ENCODE measurements at regions not wholly inside any gene's neighbourhood (a gene's known extent, or its start where the extent isn't known, plus 50 kb on each side); places are given as distances from the start of the nearest gene placed in this dataset.
"Not testable (repeated sequence)": the region's sequence is repeated elsewhere in the genome, so short reads cannot be mapped to it uniquely, and the experiment has no call there.

- no peak for DNase-seq (ENCODE audit: low spot score in 2 of 2)
- intact Hi-C loops (cut with DNase I; ENCODE audit: low total_unique reads), result no loop called here
- no peaks in the 10 kb centered on the region for H3K4me1 ChIP-seq
Observed at GRCh38 chr6:167669870-167670802, 156.6 kb upstream of the AFDN start.

DNA sequence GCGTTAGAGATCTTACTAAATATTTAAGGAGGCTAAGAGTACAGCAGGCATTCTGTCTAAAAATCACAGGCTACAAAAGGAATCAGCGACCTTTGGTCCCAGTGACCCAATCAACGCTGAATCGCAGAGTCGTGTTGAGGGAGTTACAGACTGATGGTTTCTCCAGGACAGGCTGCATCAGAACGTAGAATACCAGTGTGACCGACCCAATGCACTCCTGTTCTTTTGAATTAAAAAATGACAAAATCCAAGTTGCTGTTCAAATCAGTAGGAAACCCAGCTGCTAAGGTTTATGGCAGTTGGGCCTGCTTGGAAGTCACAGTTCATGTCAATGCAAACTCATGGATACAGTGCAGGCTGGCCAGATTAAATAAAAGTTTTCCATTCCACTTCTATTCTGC lies 155.8 kb upstream of the AFDN start:
- TF ChIP-seq POLR2AphosphoS5 (IDR thresholded peaks at IDR 0.05), result no peak
- no peak for TF ChIP-seq POLR2A (IDR thresholded peaks at IDR 0.05)
- TF ChIP-seq CTCF (IDR thresholded peaks at IDR 0.05), result no peak
- DNase-seq (ENCODE audit: low spot score in 2 of 2), result no peak
- no peak overlapping the region for H3K4me3 ChIP-seq
- no peaks in the 10 kb centered on the region for H3K36me3 ChIP-seq
- intact Hi-C loops (cut with DNase I; ENCODE audit: low total_unique reads), result no loop called here
- no peaks in the 10 kb centered on the region for H3K4me1 ChIP-seq
- no peaks in the 10 kb centered on the region for H3K27me3 ChIP-seq
- no peaks in the 10 kb centered on the region for H3K9me3 ChIP-seq
- H3K27ac ChIP-seq, result no peak overlapping the region

More at GRCh38 chr6:167669870-167670802, 156.6 kb upstream of the AFDN start:
- no peaks in the 10 kb centered on the region for H3K36me3 ChIP-seq
- TF ChIP-seq POLR2AphosphoS5 (IDR thresholded peaks at IDR 0.05), result no peak
- TF ChIP-seq CTCF (IDR thresholded peaks at IDR 0.05), result no peak
- TF ChIP-seq POLR2A (IDR thresholded peaks at IDR 0.05), result no peak
- no peaks in the 10 kb centered on the region for H3K9me3 ChIP-seq
- no peaks in the 10 kb centered on the region for H3K27me3 ChIP-seq
- H3K27ac ChIP-seq, result no peak overlapping the region
- no peak overlapping the region for H3K4me3 ChIP-seq

DNA sequence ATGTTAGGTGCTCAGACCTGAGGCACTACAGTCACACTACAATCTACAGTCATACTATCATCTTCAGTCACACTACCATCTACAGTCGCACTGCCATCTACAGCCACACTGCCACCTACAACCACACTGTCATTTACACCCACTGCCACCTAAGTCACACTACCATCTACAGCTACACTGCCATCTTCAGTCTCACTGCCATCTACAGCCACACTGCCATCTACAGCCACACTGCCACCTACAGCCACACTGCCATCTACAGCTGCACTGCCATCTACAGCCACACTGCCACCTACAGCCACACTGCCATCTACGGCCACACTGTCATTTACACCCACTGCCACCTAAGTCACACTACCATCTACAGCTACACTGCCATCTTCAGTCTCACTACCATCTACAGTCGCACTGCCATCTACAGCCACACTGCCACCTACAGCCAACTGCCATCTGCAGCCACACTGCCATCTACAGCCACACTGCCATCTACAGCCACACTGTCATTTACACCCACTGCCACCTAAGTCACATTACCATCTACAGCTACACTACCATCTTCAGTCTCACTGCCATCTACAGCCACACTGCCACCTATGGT lies 155.2 kb upstream of the AFDN start:
- H3K4me3 ChIP-seq; H3K27me3 ChIP-seq; DNase-seq (ENCODE audit: low spot score in 2 of 2); H3K4me1 ChIP-seq; H3K36me3 ChIP-seq; H3K27ac ChIP-seq; intact Hi-C loops (cut with DNase I; ENCODE audit: low total_unique reads); H3K9me3 ChIP-seq: not testable (repeated sequence)

DNA sequence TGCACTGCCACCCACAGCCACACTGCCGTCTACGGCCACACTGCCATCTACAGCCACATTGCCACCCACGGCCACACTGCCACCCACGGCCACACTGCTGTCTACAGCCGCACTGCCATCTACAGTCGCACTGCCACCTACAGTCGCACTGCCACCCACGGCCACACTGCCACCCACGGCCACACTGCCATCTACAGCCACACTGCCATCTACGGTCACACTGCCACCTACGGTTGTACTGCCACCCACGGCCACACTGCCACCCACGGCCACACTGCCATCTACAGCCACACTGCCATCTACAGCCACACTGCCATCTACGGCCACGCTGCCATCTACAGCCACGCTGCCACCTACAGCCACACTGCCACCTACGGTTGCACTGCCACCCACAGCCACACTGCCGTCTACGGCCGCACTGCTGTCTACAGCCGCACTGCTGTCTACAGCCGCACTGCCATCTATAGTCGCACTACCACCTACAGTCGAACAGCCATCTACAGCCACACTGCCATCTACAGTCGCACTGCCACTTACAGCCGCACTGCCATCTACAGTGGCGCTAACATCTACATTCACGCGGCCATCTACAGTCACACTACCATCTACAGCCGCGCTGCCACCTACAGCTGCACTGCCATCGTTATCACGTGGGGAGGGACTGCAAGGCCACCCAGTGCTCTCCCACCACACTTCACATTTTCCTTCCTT lies 154.6 kb upstream of the AFDN start:
- DNase-seq (ENCODE audit: low spot score in 2 of 2), result no peak
- H3K27ac ChIP-seq, result no peak overlapping the region
- H3K36me3 ChIP-seq, result no peaks in the 10 kb centered on the region
- no peaks in the 10 kb centered on the region for H3K27me3 ChIP-seq
- TF ChIP-seq CTCF (IDR thresholded peaks at IDR 0.05) (no peak), POLR2A (IDR thresholded peaks at IDR 0.05) (no peak)
- H3K9me3 ChIP-seq, result no peaks in the 10 kb centered on the region
- H3K4me1 ChIP-seq, result no peaks in the 10 kb centered on the region
- H3K4me3 ChIP-seq, result no peak overlapping the region
- intact Hi-C loops (cut with DNase I; ENCODE audit: low total_unique reads), result no loop called here

DNA sequence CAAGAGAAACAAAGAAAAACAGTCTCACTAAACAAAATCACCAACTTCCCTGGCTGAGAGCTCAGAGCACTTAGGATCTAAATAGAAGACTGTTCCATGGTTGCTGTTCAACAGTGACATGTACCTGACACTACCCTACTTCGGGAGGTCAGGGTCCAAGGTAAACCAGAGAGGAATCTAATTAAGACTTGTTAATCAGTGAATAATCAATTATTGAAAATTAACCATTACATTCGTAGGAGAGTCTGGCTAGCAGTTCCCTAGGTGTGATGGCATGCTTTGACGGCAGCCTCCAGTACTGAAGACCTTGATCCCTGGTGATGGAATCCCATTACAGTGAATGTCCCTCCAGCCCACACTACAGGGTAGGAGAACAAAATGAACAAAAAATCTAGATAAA lies 154.0 kb upstream of the AFDN start:
- Histone ChIP-seq H3K9me3 (no peaks in the 10 kb centered on the region), H3K4me1 (no peaks in the 10 kb centered on the region)
- TF ChIP-seq POLR2AphosphoS5 (IDR thresholded peaks at IDR 0.05) (no peak), CTCF (IDR thresholded peaks at IDR 0.05) (no peak), POLR2A (IDR thresholded peaks at IDR 0.05) (no peak)

More for the DNA sequence above, 154.0 kb upstream of the AFDN start:
- no peak overlapping the region for H3K4me3 ChIP-seq
- intact Hi-C loops (cut with DNase I; ENCODE audit: low total_unique reads), result no loop called here
- H3K27me3 ChIP-seq, result no peaks in the 10 kb centered on the region
- no peaks in the 10 kb centered on the region for H3K36me3 ChIP-seq
- no peak overlapping the region for H3K27ac ChIP-seq
- no peak for DNase-seq (ENCODE audit: low spot score in 2 of 2)
